A549 (cell line): ENCODE measurements at regions not wholly inside any gene's neighbourhood (a gene's known extent, or its start where the extent isn't known, plus 50 kb on each side); places are given as distances from the start of the nearest gene placed in this dataset.

ENCODE experiments used
- ATAC-seq, 2 experiments: fragments of 200-7000 bp in 1 of 2; fragments of >200 bp in 1 of 2; cut with Nextera tagmentation in 1 of 2; cut with Tn5 transposase in 1 of 2; 3 replicates each; pipeline versions ENCODE4 v1.8.0 to v1.9.1; 2018 to 2020; ENCODE audit warnings: mild to moderate bottlenecking in 1 of 2, moderate library complexity in 1 of 2
- CTCF ChIA-PET: fragments of 300-600 bp; sonication (Branson Sonifier 250); formaldehyde crosslinking; extraction: SDS; loops from one replicate; lab custom pipeline; 2021; ENCODE audit warnings: antibody characterized with exemption, inconsistent platforms; lab: Yijun Ruan, JAX
- POLR2A ChIA-PET: fragments of 350-600 bp; formaldehyde crosslinking; extraction: SDS; loops from one replicate; lab custom pipeline; 2021; ENCODE audit warnings: antibody characterized with exemption, inconsistent platforms; lab: Yijun Ruan, JAX
- DNase-seq, 2 experiments: peaks; one replicate each; pipeline versions ENCODE4 v3.0.0 to v3.0.0-alpha.2; 2011 to 2016; ENCODE audit warnings: low read depth in 1 of 2, low spot score in 1 of 2
- FAIRE-seq: peaks from 2 replicates; lab custom pipeline; 2011; peaks lifted over from hg19 to GRCh38; lab: Jason Lieb, UNC
- H3K27ac ChIP-seq, 2 experiments: fragments of >200 bp; sonication (Bioruptor Twin); formaldehyde crosslinking; 3 replicates each; pipeline ENCODE4 v1.5.1; 2016 to 2017
- H3K4me1 ChIP-seq: fragments of >200 bp; sonication (Bioruptor Twin); formaldehyde crosslinking; 3 replicates; pipeline ENCODE4 v1.6.1; 2016
- H3K4me2 ChIP-seq: fragments of >200 bp; sonication (Bioruptor Twin); formaldehyde crosslinking; 3 replicates; pipeline ENCODE4 v1.6.1; 2016
- H3K4me3 ChIP-seq: fragments of >200 bp; sonication (Bioruptor Twin); formaldehyde crosslinking; 3 replicates; pipeline ENCODE4 v1.5.1; 2016
- H3K9me3 ChIP-seq: fragments of >200 bp; sonication (Bioruptor Twin); formaldehyde crosslinking; 3 replicates; pipeline ENCODE4 v1.6.1; 2016
- CEBPB ChIP-seq, 2 experiments: fragments of >200 bp in 1 of 2; sonication (Bioruptor Twin) in 1 of 2; formaldehyde crosslinking in 1 of 2; IDR thresholded peaks; 2 replicates each; pipeline ENCODE4 v1.6.1; 2012 to 2016
- EP300 ChIP-seq, 2 experiments: fragments of >200 bp; sonication (Bioruptor Twin); formaldehyde crosslinking; IDR thresholded peaks; 2 replicates in 1 of 2; 3 replicates in 1 of 2; pipeline ENCODE4 v1.6.1; 2016 to 2017
- ESRRA ChIP-seq: fragments of 150-350 bp; IDR thresholded peaks from 2 replicates; pipeline ENCODE4 v1.6.1; 2014; ENCODE audit warnings: mild to moderate bottlenecking, low read length, borderline replicate concordance
- FOSB ChIP-seq: fragments of 250-450 bp; sonication (Bioruptor Pico); IDR thresholded peaks from 2 replicates; pipeline ENCODE4 v1.5.0; 2020; ENCODE audit warnings: mild to moderate bottlenecking, moderate library complexity
- FOSL2 ChIP-seq, 2 experiments: fragments of 450-650 bp in 1 of 2; fragments of >200 bp in 1 of 2; sonication (Bioruptor Twin) in 1 of 2; formaldehyde crosslinking; IDR thresholded peaks; 2 replicates each; pipeline versions ENCODE4 v1.5.0 to v1.6.1; 2016 to 2020; ENCODE audit warnings: mild to moderate bottlenecking in 1 of 2, moderate library complexity in 1 of 2
- FOXS1 ChIP-seq: fragments of 250-450 bp; sonication (Bioruptor Pico); IDR thresholded peaks from 2 replicates; pipeline ENCODE4 v1.5.0; 2020; ENCODE audit warnings: mild to moderate bottlenecking, moderate library complexity
- GATA3 ChIP-seq: IDR thresholded peaks from 2 replicates; pipeline ENCODE4 v1.6.1; 2012; ENCODE audit warnings: borderline replicate concordance
- HEYL ChIP-seq: fragments of 250-450 bp; sonication (Bioruptor Pico); IDR thresholded peaks from 2 replicates; pipeline ENCODE4 v1.8.0; 2021; ENCODE audit warnings: mild to moderate bottlenecking, moderate library complexity
- HOXA7 ChIP-seq: fragments of 250-450 bp; sonication (Bioruptor Pico); IDR thresholded peaks from 2 replicates; pipeline ENCODE4 v1.5.0; 2020; ENCODE audit warnings: mild to moderate bottlenecking, moderate library complexity
- JUN ChIP-seq, 2 experiments: fragments of >200 bp; sonication (Bioruptor Twin); formaldehyde crosslinking; IDR thresholded peaks; 2 replicates in 1 of 2; 3 replicates in 1 of 2; pipeline ENCODE4 v1.6.1; 2016 to 2017
- JUNB ChIP-seq: fragments of >200 bp; sonication (Bioruptor Twin); formaldehyde crosslinking; IDR thresholded peaks from 2 replicates; pipeline ENCODE4 v1.6.1; 2016
- KDM1A ChIP-seq: fragments of 200-600 bp; sonication (generic); IDR thresholded peaks from 2 replicates; pipeline ENCODE4 v1.6.1; 2016; ENCODE audit warnings: low read depth, mild to moderate bottlenecking
- MAFK ChIP-seq: fragments of 450-650 bp; IDR thresholded peaks from 2 replicates; pipeline ENCODE4 v1.6.1; 2014; ENCODE audit not compliant: partially characterized antibody
- MAZ ChIP-seq: fragments of 150-350 bp; IDR thresholded peaks from 2 replicates; pipeline ENCODE4 v1.6.1; 2014; ENCODE audit warnings: antibody characterized with exemption, low read depth, low read length, borderline replicate concordance
- MYC ChIP-seq: IDR thresholded peaks from 2 replicates; pipeline ENCODE4 v1.6.1; 2012; ENCODE audit warnings: mild to moderate bottlenecking, inconsistent platforms, low read length, improper control_type of control experiment, borderline replicate concordance
- NFE2L2 ChIP-seq: fragments of 150-350 bp; conservative IDR thresholded peaks from 2 replicates; pipeline ENCODE4 v1.6.1; 2014; ENCODE audit warnings: low read length
- PHF8 ChIP-seq: fragments of 200-600 bp; sonication (generic); IDR thresholded peaks from 2 replicates; pipeline ENCODE4 v1.6.1; 2016; ENCODE audit warnings: low read depth, mild to moderate bottlenecking, antibody characterized with exemption, moderate library complexity, borderline replicate concordance
- RAD21 ChIP-seq, 2 experiments: fragments of >200 bp in 1 of 2; sonication (Bioruptor Twin) in 1 of 2; formaldehyde crosslinking in 1 of 2; IDR thresholded peaks in 1 of 2; conservative IDR thresholded peaks in 1 of 2; 2 replicates in 1 of 2; 3 replicates in 1 of 2; pipeline ENCODE4 v1.6.1; 2012 to 2018; ENCODE audit warnings: inconsistent platforms in 1 of 2
- RCOR1 ChIP-seq: fragments of 150-350 bp; IDR thresholded peaks from 2 replicates; pipeline ENCODE4 v1.6.1; 2014; ENCODE audit warnings: antibody characterized with exemption, low read length, low read depth
- RFX5 ChIP-seq: fragments of 450-650 bp; IDR thresholded peaks from 2 replicates; pipeline ENCODE4 v1.7.1; 2014; ENCODE audit warnings: antibody characterized with exemption, mild to moderate bottlenecking, moderate library complexity
- SMC3 ChIP-seq: fragments of >200 bp; sonication (Bioruptor Twin); formaldehyde crosslinking; IDR thresholded peaks from 3 replicates; pipeline ENCODE4 v1.6.1; 2018; ENCODE audit warnings: inconsistent platforms
- TP53 ChIP-seq: fragments of 250-450 bp; sonication (Bioruptor Pico); IDR thresholded peaks from 2 replicates; pipeline ENCODE4 v1.5.0; 2021; ENCODE audit warnings: mild to moderate bottlenecking, moderate library complexity
- WGBS: methylation state at CpG from one replicate; pipeline ENCODE4 v1.1.6; 2017; ENCODE audit errors: missing lambda C conversion rate; 5-methylcytosine and 5-hydroxymethylcytosine counted together
- TF ChIP-seq, protein P1 (sequence below): fragments of >200 bp; sonication (Bioruptor Twin); formaldehyde crosslinking; IDR thresholded peaks from 2 replicates; pipeline ENCODE4 v1.6.1; 2016
- TF ChIP-seq, protein P2 (sequence below): fragments of >200 bp; sonication (Bioruptor Twin); formaldehyde crosslinking; IDR thresholded peaks from 3 replicates; pipeline ENCODE4 v1.6.1; 2016
- TF ChIP-seq, protein P3 (sequence below): fragments of 250-450 bp; sonication (Bioruptor Pico); IDR thresholded peaks from 2 replicates; pipeline ENCODE4 v1.5.0; 2021; ENCODE audit warnings: mild to moderate bottlenecking, moderate library complexity, borderline replicate concordance
- TF ChIP-seq, protein P4 (sequence below): fragments of 150-350 bp; IDR thresholded peaks from 2 replicates; pipeline ENCODE4 v1.6.1; 2014; ENCODE audit warnings: low read depth, mild to moderate bottlenecking, low read length

DNA sequence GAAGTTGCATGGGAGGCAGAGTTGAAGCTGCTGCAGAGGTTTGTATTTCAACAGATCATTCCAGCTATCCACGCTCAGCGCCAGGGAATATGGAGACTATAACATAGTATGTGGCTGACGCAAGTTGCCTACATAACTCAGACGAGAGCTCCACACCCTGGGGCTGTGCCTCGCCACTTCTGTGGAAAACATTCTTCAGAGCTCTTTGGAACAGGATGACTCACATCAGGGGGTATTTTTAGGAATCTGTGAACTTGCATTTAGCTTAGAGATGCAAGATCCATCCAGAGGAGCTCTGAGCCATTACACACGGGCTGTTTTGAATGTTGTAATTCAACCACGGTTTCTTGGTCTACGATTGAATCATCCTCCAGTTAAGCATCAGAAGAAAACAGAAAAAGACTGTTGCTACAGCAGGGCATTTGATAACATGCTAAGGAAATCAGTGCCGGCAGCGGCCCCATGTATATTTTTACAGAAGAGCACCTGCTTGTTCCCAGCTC is 481.5 kb upstream of the AKR1E2 start:
- H3K4me1 ChIP-seq = peaks cover 23% of the 10 kb centered on the region
- 18% methylated on average over 10 of the region's 10 CpGs for WGBS
- no peaks in the 10 kb centered on the region for H3K9me3 ChIP-seq
- peak; percentile 99 for ATAC-seq
- H3K27ac ChIP-seq = peak overlapping the region; percentile 80 to 88
- TF ChIP-seq RAD21 (conservative IDR thresholded peaks at IDR 0.05 in 1 of 2, IDR thresholded peaks at IDR 0.05 in 1 of 2) (peak; percentile 30 to 73; a peak in 4 of 5 replicates), CEBPB (IDR thresholded peaks at IDR 0.05) (peak in 1 of 2 experiments; percentile 73; a peak in 3 of 4 replicates), MAZ (no peak), FOSL2 (IDR thresholded peaks at IDR 0.05) (peak; percentile 78; the same call in 1 of the 2 replicates), FOSL2 (CRISPR knock-in tag; IDR thresholded peaks at IDR 0.05) (peak; percentile 93), NFE2L2 (no peak), EP300 (IDR thresholded peaks at IDR 0.05) (peak; percentile 64 to 82; a peak in 3 of 5 replicates), JUNB (peak; percentile 84), FOXS1 (no peak), JUN (IDR thresholded peaks at IDR 0.05) (peak; percentile 73 to 81; a peak in 4 of 5 replicates), PHF8 (no peak), MAFK (peak; percentile 34), GATA3 (peak; percentile 49; the same call in 1 of the 2 replicates), SMC3 (peak; percentile 61; the same call in 2 of the 3 replicates)
- TF ChIP-seq, protein P1, sequence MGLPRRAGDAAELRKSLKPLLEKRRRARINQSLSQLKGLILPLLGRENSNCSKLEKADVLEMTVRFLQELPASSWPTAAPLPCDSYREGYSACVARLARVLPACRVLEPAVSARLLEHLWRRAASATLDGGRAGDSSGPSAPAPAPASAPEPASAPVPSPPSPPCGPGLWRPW = 0 out of 2 replicates have a peak, but pooled peaks have one; percentile 29
- TF ChIP-seq, protein P2, sequence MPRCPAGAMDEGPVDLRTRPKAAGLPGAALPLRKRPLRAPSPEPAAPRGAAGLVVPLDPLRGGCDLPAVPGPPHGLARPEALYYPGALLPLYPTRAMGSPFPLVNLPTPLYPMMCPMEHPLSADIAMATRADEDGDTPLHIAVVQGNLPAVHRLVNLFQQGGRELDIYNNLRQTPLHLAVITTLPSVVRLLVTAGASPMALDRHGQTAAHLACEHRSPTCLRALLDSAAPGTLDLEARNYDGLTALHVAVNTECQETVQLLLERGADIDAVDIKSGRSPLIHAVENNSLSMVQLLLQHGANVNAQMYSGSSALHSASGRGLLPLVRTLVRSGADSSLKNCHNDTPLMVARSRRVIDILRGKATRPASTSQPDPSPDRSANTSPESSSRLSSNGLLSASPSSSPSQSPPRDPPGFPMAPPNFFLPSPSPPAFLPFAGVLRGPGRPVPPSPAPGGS = peak; percentile 80; the same call in 1 of the 3 replicates
- TF ChIP-seq, protein P3, sequence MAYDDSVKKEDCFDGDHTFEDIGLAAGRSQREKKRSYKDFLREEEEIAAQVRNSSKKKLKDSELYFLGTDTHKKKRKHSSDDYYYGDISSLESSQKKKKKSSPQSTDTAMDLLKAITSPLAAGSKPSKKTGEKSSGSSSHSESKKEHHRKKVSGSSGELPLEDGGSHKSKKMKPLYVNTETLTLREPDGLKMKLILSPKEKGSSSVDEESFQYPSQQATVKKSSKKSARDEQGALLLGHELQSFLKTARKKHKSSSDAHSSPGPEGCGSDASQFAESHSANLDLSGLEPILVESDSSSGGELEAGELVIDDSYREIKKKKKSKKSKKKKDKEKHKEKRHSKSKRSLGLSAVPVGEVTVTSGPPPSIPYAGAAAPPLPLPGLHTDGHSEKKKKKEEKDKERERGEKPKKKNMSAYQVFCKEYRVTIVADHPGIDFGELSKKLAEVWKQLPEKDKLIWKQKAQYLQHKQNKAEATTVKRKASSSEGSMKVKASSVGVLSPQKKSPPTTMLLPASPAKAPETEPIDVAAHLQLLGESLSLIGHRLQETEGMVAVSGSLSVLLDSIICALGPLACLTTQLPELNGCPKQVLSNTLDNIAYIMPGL (CRISPR knock-in tag) = no peak
- peak overlapping the region; percentile 82 for H3K4me2 ChIP-seq
- FAIRE-seq = peak; percentile 7
- 0 out of 3 replicates have a peak overlapping the region, but pooled peaks have one; percentile 14 for H3K4me3 ChIP-seq
- peak; percentile 69 to 92 for DNase-seq
- ChIA-PET CTCF (interaction anchor here (0.8 to 1.3 kb wide), 5 partner anchors 10 to 1148 kb away, joined by 3 to 4 read pairs (median 3); no protein-coding TSS in a partner anchor), POLR2A (interaction anchor here (0.6 to 2.0 kb wide), 12 partner anchors 181 to 1938 kb away, joined by 3 to 36 read pairs (median 4); partner anchors contain the start of genes KLF6 and PITRM1)

DNA sequence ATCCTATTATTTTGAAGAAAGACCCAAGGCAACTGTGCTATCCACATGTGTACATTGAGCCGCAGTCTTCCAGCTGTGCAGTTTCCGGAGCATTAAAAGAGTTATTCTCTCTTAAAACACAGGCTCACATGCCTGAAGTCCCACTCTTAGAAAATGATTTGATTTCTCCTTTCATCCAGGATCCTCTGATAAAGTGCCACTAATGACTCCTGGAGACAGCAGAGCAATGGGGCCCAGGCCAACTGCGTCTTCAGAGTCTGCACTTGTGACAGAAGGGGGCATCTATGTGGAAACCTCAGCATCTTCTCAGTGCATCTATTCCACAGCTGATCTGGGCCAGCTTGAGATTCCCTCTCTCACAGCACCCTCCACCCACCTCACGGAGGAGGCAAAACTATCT is 482.1 kb upstream of the AKR1E2 start:
- peak overlapping the region; percentile 80 to 88 for H3K27ac ChIP-seq
- peak; percentile 45; a peak in 3 of 6 replicates for ATAC-seq
- H3K4me1 ChIP-seq = peaks cover 23% of the 10 kb centered on the region
- no peak for TF ChIP-seq TP53 (CRISPR knock-in tag)
- no peak for TF ChIP-seq MYC
- TF ChIP-seq HEYL = no peak
- TF ChIP-seq, protein P4, sequence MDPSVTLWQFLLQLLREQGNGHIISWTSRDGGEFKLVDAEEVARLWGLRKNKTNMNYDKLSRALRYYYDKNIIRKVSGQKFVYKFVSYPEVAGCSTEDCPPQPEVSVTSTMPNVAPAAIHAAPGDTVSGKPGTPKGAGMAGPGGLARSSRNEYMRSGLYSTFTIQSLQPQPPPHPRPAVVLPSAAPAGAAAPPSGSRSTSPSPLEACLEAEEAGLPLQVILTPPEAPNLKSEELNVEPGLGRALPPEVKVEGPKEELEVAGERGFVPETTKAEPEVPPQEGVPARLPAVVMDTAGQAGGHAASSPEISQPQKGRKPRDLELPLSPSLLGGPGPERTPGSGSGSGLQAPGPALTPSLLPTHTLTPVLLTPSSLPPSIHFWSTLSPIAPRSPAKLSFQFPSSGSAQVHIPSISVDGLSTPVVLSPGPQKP = no peak
- TF ChIP-seq RCOR1 = no peak
- TF ChIP-seq, protein P1 = no peak
- no peak for TF ChIP-seq KDM1A
- TF ChIP-seq FOSB = no peak
- no peak for TF ChIP-seq ESRRA
- TF ChIP-seq RFX5 = no peak
- no peak for TF ChIP-seq MAFK
- TF ChIP-seq HOXA7 (CRISPR knock-in tag) = no peak
- TF ChIP-seq, all 56 proteins: peak for 0
- H3K9me3 ChIP-seq = no peaks in the 10 kb centered on the region
- no peak for DNase-seq
- H3K4me3 ChIP-seq = no peak overlapping the region
- POLR2A ChIA-PET = interaction anchor here (0.7 to 2.0 kb wide), 8 partner anchors 180 to 1171 kb away, joined by 3 to 36 read pairs (median 5); partner anchors contain the start of genes KLF6 and PITRM1
- peak overlapping the region; percentile 82 for H3K4me2 ChIP-seq
- CTCF ChIA-PET = interaction anchor here (0.8 to 1.3 kb wide), 4 partner anchors 268 to 1147 kb away, joined by 3 to 4 read pairs (median 3); no protein-coding TSS in a partner anchor
- 87% methylated on average over 4 of the region's 4 CpGs for WGBS
- no peak for FAIRE-seq
